Stomach (tissue), 8 donors: ENCODE measurements at regions not wholly inside any gene's neighbourhood (a gene's known extent, or its start where the extent isn't known, plus 50 kb on each side); places are given as distances from the start of the nearest gene placed in this dataset.

ENCODE experiments used
- DNase-seq, 2 donors: peaks; one replicate each; pipeline versions ENCODE4 v3.0.0 to v3.0.0-alpha.2; 2013 to 2019
- H3K27ac ChIP-seq, 5 donors: fragments of 200-600 bp in 4 of 5; sonication (generic) in 4 of 5; one replicate each; pipeline ENCODE4 v1.5.1; 2013 to 2019; ENCODE audit warnings: mild to moderate bottlenecking in 1 of 5, moderate library complexity in 1 of 5
- H3K27me3 ChIP-seq, 3 donors: fragments of 200-600 bp; sonication (generic); one replicate each; pipeline ENCODE4 v1.5.1; 2017 to 2019; ENCODE audit warnings: mixed run types in 1 of 3
- H3K36me3 ChIP-seq, 4 donors: fragments of 200-600 bp; sonication (generic); 1 replicate in 3 of 4; 2 replicates in 1 of 4; pipeline ENCODE4 v1.5.1; 2016 to 2019
- H3K4me1 ChIP-seq, 4 donors: fragments of 200-600 bp; sonication (generic); one replicate each; pipeline ENCODE4 v1.5.1; 2016 to 2019
- H3K4me3 ChIP-seq, 4 donors: fragments of 200-600 bp; sonication (generic) in 3 of 4; one replicate each; pipeline ENCODE4 v1.5.1; 2016 to 2019; ENCODE audit warnings: mild to moderate bottlenecking in 1 of 4
- H3K9me3 ChIP-seq, 4 donors: fragments of 200-600 bp; sonication (generic); one replicate each; pipeline ENCODE4 v1.5.1; 2016 to 2019
- EP300 ChIP-seq: sonication (generic); formaldehyde crosslinking; IDR thresholded peaks from one replicate; pipeline ENCODE4 v1.6.1; 2017; ENCODE audit warnings: antibody characterized with exemption
- POLR2A ChIP-seq, 4 donors: fragments of 450-650 bp; IDR thresholded peaks; one replicate each; pipeline ENCODE4 v1.6.1; 2016; ENCODE audit warnings: antibody characterized with exemption in 4 of 4, control low read depth in 2 of 4, mild to moderate bottlenecking in 1 of 4, moderate library complexity in 1 of 4
- POLR2AphosphoS5 ChIP-seq, 3 donors: sonication (generic); formaldehyde crosslinking; IDR thresholded peaks; one replicate each; pipeline ENCODE4 v1.6.1; 2016; ENCODE audit warnings: antibody characterized with exemption in 3 of 3
- WGBS, 5 donors: extraction: QIAGEN DNeasy Blood & Tissue Kit in 3 of 5; methylation state at CpG; one replicate each; pipeline versions ENCODE4 v1.1.5 to v1.1.7; 2013 to 2018; 5-methylcytosine and 5-hydroxymethylcytosine counted together
- intact Hi-C: fragments of 100-400 bp; cut with DNase I; formaldehyde crosslinking; loops from one replicate; pipeline ENCODE4 v1.15.1; 2023; ENCODE audit warnings: low total_unique reads
- TF ChIP-seq, protein P1 (sequence below), 7 experiments: fragments of 450-650 bp in 4 of 7; fragments of 200-600 bp in 3 of 7; sonication (generic) in 3 of 7; IDR thresholded peaks; one replicate each; pipeline ENCODE4 v1.5.1; 2016 to 2019; ENCODE audit warnings: antibody characterized with exemption in 7 of 7, control low read depth in 2 of 7, mild to moderate bottlenecking in 1 of 7
- donor health status: healthy with polysubstance abuse.
- donor health status: Bipolar disorder and iron deficiency.
- donor health status: healthy.

DNA sequence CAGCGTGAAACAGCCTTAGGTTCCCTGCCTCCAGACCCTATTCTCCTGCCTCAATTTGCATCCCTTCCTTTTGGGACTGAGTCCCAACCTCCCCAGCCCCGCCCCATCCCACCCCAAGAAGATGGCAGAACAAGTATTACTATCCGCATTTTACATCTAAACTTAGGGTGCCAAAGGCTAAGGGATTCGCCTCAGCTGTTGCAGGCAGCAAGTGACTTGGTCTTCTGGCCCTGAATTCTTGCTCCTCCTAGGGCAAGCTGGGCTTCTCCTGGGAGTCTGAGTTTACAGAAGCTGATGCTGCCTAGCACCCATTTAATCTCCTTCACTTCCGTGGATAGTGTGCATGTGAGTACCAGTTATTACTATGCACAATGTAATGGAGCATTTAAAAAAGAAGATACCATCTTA lies 161.3 kb upstream of the NR5A2 start:
- intact Hi-C loops, result no loop called here

DNA sequence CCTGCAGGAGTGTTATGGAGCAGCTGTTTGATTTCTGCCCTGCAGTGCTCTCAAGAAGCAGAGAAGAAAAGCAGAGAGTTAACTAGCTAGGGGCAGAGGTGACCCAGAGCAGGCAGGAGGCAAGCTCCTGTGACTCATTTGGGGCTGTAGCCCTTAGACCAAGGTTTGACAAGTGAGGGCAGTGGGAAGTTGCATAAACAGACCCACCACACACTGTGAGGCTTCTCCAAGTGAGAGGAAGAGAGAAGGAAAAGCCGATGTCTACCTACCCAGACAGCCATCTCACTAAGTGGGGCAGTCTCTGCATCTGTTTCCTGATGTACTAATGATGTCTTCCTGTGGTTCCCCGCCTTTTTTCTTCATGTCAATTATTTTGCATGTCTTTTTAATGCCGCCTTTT lies 159.9 kb upstream of the NR5A2 start:
- no peaks in the 10 kb centered on the region for H3K9me3 ChIP-seq
- no peak for DNase-seq
- no peaks in the 10 kb centered on the region for H3K36me3 ChIP-seq
- no peak overlapping the region for H3K27ac ChIP-seq
- H3K4me1 ChIP-seq, result no peaks in the 10 kb centered on the region
- intact Hi-C loops, result no loop called here
- TF ChIP-seq POLR2AphosphoS5 (IDR thresholded peaks at IDR 0.05), result no peak
- TF ChIP-seq, protein P1, sequence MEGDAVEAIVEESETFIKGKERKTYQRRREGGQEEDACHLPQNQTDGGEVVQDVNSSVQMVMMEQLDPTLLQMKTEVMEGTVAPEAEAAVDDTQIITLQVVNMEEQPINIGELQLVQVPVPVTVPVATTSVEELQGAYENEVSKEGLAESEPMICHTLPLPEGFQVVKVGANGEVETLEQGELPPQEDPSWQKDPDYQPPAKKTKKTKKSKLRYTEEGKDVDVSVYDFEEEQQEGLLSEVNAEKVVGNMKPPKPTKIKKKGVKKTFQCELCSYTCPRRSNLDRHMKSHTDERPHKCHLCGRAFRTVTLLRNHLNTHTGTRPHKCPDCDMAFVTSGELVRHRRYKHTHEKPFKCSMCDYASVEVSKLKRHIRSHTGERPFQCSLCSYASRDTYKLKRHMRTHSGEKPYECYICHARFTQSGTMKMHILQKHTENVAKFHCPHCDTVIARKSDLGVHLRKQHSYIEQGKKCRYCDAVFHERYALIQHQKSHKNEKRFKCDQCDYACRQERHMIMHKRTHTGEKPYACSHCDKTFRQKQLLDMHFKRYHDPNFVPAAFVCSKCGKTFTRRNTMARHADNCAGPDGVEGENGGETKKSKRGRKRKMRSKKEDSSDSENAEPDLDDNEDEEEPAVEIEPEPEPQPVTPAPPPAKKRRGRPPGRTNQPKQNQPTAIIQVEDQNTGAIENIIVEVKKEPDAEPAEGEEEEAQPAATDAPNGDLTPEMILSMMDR (IDR thresholded peaks at IDR 0.05), result no peak
- TF ChIP-seq POLR2A (IDR thresholded peaks at IDR 0.05), result no peak
- no peak for TF ChIP-seq EP300
- no peaks in the 10 kb centered on the region for H3K27me3 ChIP-seq
- 38 to 65% (median 58%) methylated on average over 3 of the region's 3 CpGs for WGBS, 5 donors
- no peak overlapping the region for H3K4me3 ChIP-seq

More for the DNA sequence above, 161.3 kb upstream of the NR5A2 start:
- WGBS, 5 donors, result 50 to 67% (median 56%) methylated on average over 5 of the region's 5 CpGs
- no peak for TF ChIP-seq POLR2AphosphoS5 (IDR thresholded peaks at IDR 0.05)
- no peak for TF ChIP-seq POLR2A (IDR thresholded peaks at IDR 0.05)
- TF ChIP-seq EP300, result no peak
- TF ChIP-seq, protein P1 (IDR thresholded peaks at IDR 0.05), result no peak
- no peaks in the 10 kb centered on the region for H3K36me3 ChIP-seq
- DNase-seq, result no peak
- no peak overlapping the region for H3K27ac ChIP-seq
- no peaks in the 10 kb centered on the region for H3K4me1 ChIP-seq
- H3K4me3 ChIP-seq, result no peak overlapping the region
- no peaks in the 10 kb centered on the region for H3K27me3 ChIP-seq
- H3K9me3 ChIP-seq, result no peaks in the 10 kb centered on the region

DNA sequence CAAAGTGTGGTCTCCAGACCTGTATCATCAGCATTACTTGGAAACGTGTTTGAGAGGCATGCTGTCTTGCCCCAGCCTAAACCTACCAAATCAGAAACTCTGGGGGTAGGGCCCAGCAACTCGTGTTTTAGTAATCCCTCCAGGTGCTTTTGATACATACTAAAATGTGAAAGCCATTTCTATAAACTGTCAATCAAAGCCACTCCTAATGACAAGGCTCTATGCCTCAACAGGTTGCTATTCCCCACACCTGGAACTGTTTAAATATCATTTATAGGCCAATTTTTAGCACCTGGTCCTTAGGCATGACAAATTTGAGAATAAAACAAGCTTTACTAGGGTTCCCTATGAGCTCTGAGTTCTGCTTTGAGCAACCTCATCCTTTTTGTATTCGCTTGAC lies 158.7 kb upstream of the NR5A2 start:
- TF ChIP-seq, protein P1 (IDR thresholded peaks at IDR 0.05), result no peak
- TF ChIP-seq POLR2A (IDR thresholded peaks at IDR 0.05) (no peak), EP300 (no peak), POLR2AphosphoS5 (IDR thresholded peaks at IDR 0.05) (no peak)
- WGBS, 5 donors, result 54 to 69% (median 63%) methylated on average over 3 of the region's 3 CpGs
- intact Hi-C loops, result no loop called here

DNA sequence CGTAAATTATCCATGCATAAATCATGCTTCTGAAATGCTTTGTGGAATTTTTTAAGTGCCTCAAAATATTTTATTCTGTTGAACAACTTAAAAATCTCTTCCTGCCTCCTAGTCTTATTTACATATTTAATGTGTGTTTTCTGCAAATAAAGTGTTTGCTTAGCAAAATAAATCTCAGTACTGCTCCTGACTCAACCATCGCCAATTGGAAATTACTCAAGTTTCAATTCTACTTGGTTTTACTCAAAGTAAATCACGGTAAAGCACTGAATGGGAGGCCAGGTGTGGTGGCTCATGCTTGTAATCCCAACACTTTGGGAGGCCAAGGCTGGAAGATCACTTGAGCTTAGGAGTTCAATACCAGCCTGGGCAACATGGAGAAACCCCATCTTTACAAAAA lies 152.2 kb upstream of the NR5A2 start:
- no peak for DNase-seq
- WGBS, 5 donors, result 55 to 76% (median 58%) methylated on average over 3 of the region's 3 CpGs
- Histone ChIP-seq H3K27me3 (peaks cover 0 to 6% (median 0%) of the 10 kb centered on the region in 3 donors), H3K36me3 (no peaks in the 10 kb centered on the region), H3K9me3 (no peaks in the 10 kb centered on the region), H3K4me1 (no peaks in the 10 kb centered on the region), H3K4me3 (no peak overlapping the region), H3K27ac (no peak overlapping the region)
- TF ChIP-seq POLR2AphosphoS5 (IDR thresholded peaks at IDR 0.05) (no peak), EP300 (no peak), POLR2A (IDR thresholded peaks at IDR 0.05) (no peak)
- TF ChIP-seq, protein P1 (IDR thresholded peaks at IDR 0.05), result no peak
- intact Hi-C loops, result no loop called here

More for the DNA sequence above, 158.7 kb upstream of the NR5A2 start:
- no peak overlapping the region for H3K4me3 ChIP-seq
- no peaks in the 10 kb centered on the region for H3K36me3 ChIP-seq
- H3K4me1 ChIP-seq, result no peaks in the 10 kb centered on the region
- H3K27ac ChIP-seq, result no peak overlapping the region
- peaks cover 0 to 6% (median 0%) of the 10 kb centered on the region in 3 donors for H3K27me3 ChIP-seq
- H3K9me3 ChIP-seq, result no peaks in the 10 kb centered on the region
- DNase-seq, result no peak
